Panc1 (cell line): ENCODE measurements at regions not wholly inside any gene's neighbourhood (a gene's known extent, or its start where the extent isn't known, plus 50 kb on each side); places are given as distances from the start of the nearest gene placed in this dataset.

Experiments used
- ATAC-seq: fragments of 200-7000 bp; cut with Tn5 transposase; 2 replicates; pipeline ENCODE4 v1.9.1; 2020; ENCODE audit warnings: mild to moderate bottlenecking, moderate library complexity
- BruUV-seq: library from RNA; stranded (reverse); fragments of 400-500 nt; replicated peaks from 2 replicates; lab custom pipeline; 2021; lab: Mats Ljungman, UMichigan
- CTCF ChIA-PET: fragments of 300-600 bp; sonication (Branson Sonifier 250); formaldehyde crosslinking; loops from one replicate; lab custom pipeline; 2022; ENCODE audit warnings: antibody characterized with exemption; lab: Charles Lee
- POLR2A ChIA-PET: fragments of 300-600 bp; sonication (Branson Sonifier 250); formaldehyde crosslinking; loops from one replicate; lab custom pipeline; 2022; ENCODE audit warnings: antibody characterized with exemption; lab: Charles Lee
- DNase-seq: peaks from one replicate; pipeline ENCODE4 v3.0.0-alpha.2; 2010; ENCODE audit warnings: low read depth, low spot score
- H3K27ac ChIP-seq: 2 replicates; pipeline ENCODE4 v1.5.1; 2011; ENCODE audit warnings: mild to moderate bottlenecking, low read length, inconsistent platforms
- H3K27me3 ChIP-seq: fragments of 200-500 bp; sonication (Bioruptor generic); 2 replicates; pipeline ENCODE4 v1.6.0; 2014; ENCODE audit warnings: low read length, inconsistent platforms; ENCODE audit not compliant: control insufficient read depth, insufficient read depth
- H3K36me3 ChIP-seq: fragments of 200-500 bp; sonication (Bioruptor generic); 2 replicates; pipeline ENCODE4 v1.5.1; 2014; ENCODE audit warnings: inconsistent platforms, mild to moderate bottlenecking, low read length, moderate library complexity; ENCODE audit not compliant: control insufficient read depth, insufficient read depth
- H3K4me1 ChIP-seq: 2 replicates; pipeline ENCODE4 v1.5.1; 2011; ENCODE audit warnings: inconsistent platforms, mild to moderate bottlenecking, low read length, moderate library complexity; ENCODE audit not compliant: control insufficient read depth, insufficient read depth
- H3K4me3 ChIP-seq, 2 experiments: 2 replicates each; pipeline ENCODE4 v1.5.1; 2011 to 2012; ENCODE audit warnings: low read depth in 2 of 2, low read length in 2 of 2, mild to moderate bottlenecking in 2 of 2, inconsistent platforms in 1 of 2, moderate library complexity in 1 of 2
- H3K9me3 ChIP-seq: fragments of 200-500 bp; sonication (Bioruptor generic); 2 replicates; pipeline ENCODE4 v1.5.1; 2014; ENCODE audit warnings: low read depth, mild to moderate bottlenecking, inconsistent platforms, low read length, moderate library complexity; ENCODE audit not compliant: control insufficient read depth, insufficient read depth
- CTCF ChIP-seq: fragments of 450-650 bp; IDR thresholded peaks from 2 replicates; pipeline ENCODE4 v1.5.1; 2017; ENCODE audit warnings: mild to moderate bottlenecking
- POLR2AphosphoS5 ChIP-seq: IDR thresholded peaks from 2 replicates; pipeline ENCODE4 v1.6.1; 2012; ENCODE audit warnings: mild to moderate bottlenecking, low read depth, low read length, moderate library complexity
- REST ChIP-seq, 2 experiments: IDR thresholded peaks; 2 replicates each; pipeline ENCODE4 v1.6.1; 2011 to 2012; ENCODE audit warnings: low read depth in 2 of 2, control low read depth in 1 of 2, low read length in 1 of 2, mild to moderate bottlenecking in 1 of 2, moderate library complexity in 1 of 2; ENCODE audit not compliant: insufficient read depth in 1 of 2
- SIN3A ChIP-seq: IDR thresholded peaks from 2 replicates; pipeline ENCODE4 v1.6.1; 2012; ENCODE audit warnings: low read depth, mild to moderate bottlenecking, low read length, moderate library complexity, borderline replicate concordance; ENCODE audit not compliant: insufficient read depth
- TCF7L2 ChIP-seq: IDR thresholded peaks from 2 replicates; pipeline ENCODE4 v1.6.1; 2011; ENCODE audit warnings: mild to moderate bottlenecking, low read depth, low read length, inconsistent platforms
- in situ Hi-C: cut with HindIII; loops from 2 replicates; pipeline ENCODE4 v1.10.0; 2016; ENCODE audit warnings: low sequenced_read_pairs, low pct_unique_long_range_greater_than_20kb
- intact Hi-C: fragments of 100-400 bp; cut with micrococcal nuclease; formaldehyde crosslinking; loops from one replicate; pipeline ENCODE4 v1.10.0; 2022; ENCODE audit not compliant: unreplicated experiment

DNA sequence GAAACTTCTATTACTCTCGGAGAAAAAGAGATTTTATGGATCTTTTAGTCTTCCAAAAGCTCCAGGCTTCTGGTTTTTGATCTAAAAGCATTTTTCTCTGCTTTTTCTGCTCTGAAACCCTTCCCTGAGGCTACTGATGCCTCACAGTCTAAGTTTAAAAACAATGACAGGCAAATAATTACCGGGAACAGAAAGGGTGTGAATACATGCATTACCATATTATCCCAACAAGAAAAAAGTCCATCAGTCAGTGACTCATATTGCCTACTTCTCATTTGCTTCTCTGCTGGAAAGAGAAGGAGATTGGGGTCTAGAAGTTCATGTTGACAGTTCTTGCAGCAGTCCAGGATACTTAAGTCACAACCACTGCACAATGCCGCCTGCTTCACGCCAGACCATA is 482.9 kb upstream of the C16orf82 start:
- Histone ChIP-seq H3K36me3 (no peaks in the 10 kb centered on the region), H3K27me3 (no peaks in the 10 kb centered on the region), H3K4me3 (no peak overlapping the region), H3K27ac (no peak overlapping the region), H3K9me3 (no peaks in the 10 kb centered on the region), H3K4me1 (no peaks in the 10 kb centered on the region)
- no peak for DNase-seq
- in situ Hi-C loops = no loop called here
- intact Hi-C loops = no loop called here
- TF ChIP-seq REST (IDR thresholded peaks at IDR 0.05; ENCODE audit: insufficient read depth in 1 of 2, low read depth in 2 of 2, low read length in 1 of 2) (no peak), POLR2AphosphoS5 (no peak), CTCF (no peak)
- BruUV-seq = no TSS peak
- POLR2A ChIA-PET = no interaction called here
- CTCF ChIA-PET = no interaction called here
- no peak for ATAC-seq

GRCh38 chr16:26593700-26594099 is 473.0 kb upstream of the C16orf82 start:
- no peaks in the 10 kb centered on the region for H3K36me3 ChIP-seq
- TF ChIP-seq TCF7L2 (no peak), SIN3A (no peak), REST (IDR thresholded peaks at IDR 0.05; ENCODE audit: insufficient read depth in 1 of 2, low read depth in 2 of 2, low read length in 1 of 2) (no peak), POLR2AphosphoS5 (no peak), CTCF (no peak)
- H3K4me3 ChIP-seq = no peak overlapping the region
- POLR2A ChIA-PET = no interaction called here
- no peak for DNase-seq
- H3K4me1 ChIP-seq = no peaks in the 10 kb centered on the region
- CTCF ChIA-PET = no interaction called here
- intact Hi-C loops (no loop called here), in situ Hi-C loops (no loop called here)
- H3K27me3 ChIP-seq = peaks cover 4% of the 10 kb centered on the region; the same call in 1 of the 2 replicates
- BruUV-seq = no TSS peak
- no peak overlapping the region for H3K27ac ChIP-seq
- no peaks in the 10 kb centered on the region for H3K9me3 ChIP-seq
- ATAC-seq = no peak
